AML-193 (cell line): ENCODE measurements at regions not wholly inside any gene's neighbourhood (a gene's known extent, or its start where the extent isn't known, plus 50 kb on each side); places are given as distances from the start of the nearest gene placed in this dataset.

Experiments used
- DNase-seq, 2 experiments: peaks; one replicate each; lab custom pipeline; 2025; lab: John Stamatoyannopoulos, UW

DNA sequence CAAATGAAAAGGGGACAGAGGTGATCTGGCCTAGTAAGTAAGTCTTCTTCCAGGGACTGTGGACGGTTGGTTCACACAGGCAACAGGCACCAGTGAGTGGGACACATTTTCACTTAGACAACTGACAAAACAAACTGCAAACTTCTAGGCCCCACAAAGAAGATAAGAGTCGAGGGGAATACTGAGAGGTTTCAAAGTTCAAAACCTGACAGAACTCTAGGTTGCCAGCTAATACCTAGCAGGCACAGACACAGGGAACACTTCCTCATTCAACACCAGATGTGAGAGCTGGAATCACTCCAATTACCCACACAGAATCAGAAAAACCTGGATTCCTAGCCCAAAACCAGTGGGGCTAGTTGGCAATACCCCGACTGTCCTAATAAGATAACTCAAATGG is 621.7 kb downstream of the ZPLD1 start:
- DNase-seq, result no peak

DNA sequence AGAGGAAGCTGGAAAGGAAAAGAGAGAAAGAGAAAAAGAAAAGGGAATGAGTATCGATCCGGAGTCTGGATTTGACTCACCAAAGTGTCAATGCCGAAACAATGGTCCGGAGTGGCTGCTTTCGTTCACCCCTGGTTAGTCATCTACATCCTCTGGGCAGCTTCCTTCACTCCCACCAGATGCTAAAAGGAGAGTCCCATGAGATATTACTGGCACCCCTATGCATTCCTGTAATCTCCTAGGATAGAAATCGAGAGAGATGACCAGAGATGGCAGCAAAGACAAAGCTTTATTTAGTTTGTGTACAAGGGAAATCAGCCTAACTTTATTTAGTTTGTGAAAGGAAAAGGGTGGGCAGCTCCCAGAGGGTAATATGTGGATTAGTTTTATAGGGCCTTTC is 622.2 kb downstream of the ZPLD1 start:
- no peak for DNase-seq

DNA sequence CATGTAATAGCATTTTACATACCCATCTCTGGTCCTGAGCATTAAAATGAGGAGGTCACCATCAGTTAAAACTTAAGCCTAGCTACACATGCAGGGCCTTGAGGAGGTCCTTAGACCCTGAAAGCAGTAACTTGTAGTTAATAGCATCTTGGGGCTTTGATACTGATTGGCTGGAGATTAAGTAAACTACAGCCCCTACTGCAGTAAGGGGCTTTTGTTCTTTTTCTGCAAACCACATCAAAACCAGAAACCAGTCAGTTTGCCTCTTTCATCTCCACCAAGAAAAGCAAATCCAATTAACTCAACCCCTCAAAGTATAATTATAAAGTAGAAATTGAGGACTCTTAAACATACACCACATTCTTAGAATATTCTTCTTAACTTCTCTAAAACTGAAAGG is 622.7 kb downstream of the ZPLD1 start:
- no peak for DNase-seq

DNA sequence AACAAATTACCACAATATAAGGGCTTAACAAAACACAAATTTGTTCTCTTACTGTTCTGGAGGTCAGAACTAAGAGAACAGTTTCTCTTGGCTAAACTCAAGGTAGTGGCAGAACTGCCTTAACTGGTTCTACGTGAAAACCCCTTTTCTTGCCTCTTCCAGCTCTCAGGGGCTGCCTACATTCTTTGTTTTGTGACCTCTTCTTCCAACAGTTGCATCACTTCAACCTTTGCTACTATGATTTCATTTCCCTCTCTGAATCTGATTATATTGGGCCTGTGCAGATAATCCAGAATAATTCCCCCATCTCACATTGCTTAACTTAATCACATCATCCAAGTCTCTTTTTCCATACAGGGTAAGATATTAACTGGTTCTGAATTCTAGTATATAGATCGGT is 624.6 kb downstream of the ZPLD1 start:
- no peak for DNase-seq

DNA sequence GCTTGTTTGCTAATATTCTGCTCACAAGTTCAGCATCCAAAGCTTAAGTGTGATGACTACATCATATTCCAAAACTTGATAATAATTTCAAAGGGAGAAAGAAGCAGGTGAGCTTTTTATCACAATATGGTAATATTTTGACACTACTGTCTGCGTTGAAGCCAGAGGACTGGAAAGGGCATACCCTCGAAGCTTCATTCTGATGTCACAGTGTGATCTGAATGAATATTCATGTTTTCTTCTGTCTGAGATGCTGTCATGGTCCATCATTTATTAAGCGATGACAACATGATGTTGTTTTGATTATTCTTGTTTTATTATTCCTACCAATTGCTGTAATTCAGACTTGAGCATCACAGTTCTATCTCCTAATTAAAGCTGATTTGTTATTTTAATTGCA is 625.4 kb downstream of the ZPLD1 start:
- DNase-seq, result no peak

DNA sequence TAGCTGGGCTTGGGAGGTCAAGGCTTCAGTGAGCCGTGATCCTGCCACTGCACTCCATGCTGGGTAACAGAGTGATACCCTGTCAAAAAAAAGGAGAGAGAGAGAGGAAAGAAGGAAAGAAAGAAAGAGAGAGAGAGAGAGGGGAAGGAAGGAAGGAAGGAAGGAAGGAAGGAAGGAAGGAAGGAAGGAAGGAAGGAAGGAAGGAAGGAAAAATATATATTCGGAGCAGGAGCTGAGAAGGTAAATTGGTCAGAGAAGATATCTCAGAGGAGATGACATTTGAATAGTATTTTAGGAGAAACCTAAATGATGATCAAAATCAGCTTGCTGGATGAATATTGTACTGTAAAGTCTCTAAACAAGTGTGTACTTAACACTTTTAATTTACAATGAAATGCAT is 633.1 kb downstream of the ZPLD1 start:
- no peak for DNase-seq

DNA sequence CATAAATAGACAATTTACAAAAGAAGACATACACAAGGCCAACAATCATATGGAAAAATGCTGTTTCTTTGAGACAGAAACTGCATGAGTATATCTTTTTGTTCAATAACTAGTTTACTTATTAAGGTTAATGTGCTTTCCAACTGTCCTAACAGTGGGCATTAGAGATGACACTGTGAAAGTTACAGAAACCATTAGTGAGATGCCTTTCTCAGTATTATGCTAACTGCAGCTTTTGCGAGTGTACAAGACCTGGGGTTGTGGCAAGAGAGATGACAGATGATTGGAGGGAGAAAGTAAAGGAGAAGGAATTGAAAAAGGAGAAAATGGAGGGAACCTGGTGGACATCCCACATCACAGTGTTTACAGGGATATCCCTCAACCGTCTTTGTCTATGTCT is 640.5 kb downstream of the ZPLD1 start:
- no peak for DNase-seq

DNA sequence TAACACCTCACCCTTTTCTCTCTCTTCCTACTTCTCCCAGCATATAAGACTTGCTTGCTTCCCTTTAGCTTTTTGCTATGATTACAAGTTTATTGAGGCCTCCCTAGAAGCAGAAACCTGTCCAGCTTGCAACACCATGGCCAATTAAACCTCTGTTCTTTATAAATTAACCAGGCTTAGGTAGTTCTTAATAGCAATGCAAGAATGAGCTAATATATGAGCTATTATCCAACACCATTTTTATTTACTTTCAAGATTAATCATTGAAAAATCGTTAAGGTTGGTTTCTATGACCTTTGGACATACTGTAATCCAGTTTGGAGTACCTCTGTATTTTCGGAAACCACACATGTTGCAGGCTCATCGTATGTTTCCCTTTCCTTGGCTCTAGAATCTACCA is 643.1 kb downstream of the ZPLD1 start:
- DNase-seq, result no peak

DNA sequence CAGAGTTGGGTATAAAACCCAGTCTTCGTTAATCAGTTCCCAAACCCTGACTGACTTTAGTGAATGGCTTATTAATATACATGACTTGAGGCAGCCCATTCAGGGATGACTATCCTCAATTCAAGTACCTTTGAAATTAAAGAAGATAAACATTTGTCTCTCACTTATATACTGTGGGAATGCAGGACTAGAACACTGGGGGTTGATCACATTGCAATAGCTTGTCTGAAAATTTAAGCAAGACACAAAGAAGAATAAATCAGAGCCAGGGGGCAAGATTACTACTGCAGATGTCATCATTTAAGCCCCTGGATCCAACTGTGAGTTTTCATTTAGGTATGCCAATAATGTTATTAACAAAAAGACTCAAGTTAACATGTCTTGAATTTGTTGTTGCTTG is 647.7 kb downstream of the ZPLD1 start:
- no peak for DNase-seq

DNA sequence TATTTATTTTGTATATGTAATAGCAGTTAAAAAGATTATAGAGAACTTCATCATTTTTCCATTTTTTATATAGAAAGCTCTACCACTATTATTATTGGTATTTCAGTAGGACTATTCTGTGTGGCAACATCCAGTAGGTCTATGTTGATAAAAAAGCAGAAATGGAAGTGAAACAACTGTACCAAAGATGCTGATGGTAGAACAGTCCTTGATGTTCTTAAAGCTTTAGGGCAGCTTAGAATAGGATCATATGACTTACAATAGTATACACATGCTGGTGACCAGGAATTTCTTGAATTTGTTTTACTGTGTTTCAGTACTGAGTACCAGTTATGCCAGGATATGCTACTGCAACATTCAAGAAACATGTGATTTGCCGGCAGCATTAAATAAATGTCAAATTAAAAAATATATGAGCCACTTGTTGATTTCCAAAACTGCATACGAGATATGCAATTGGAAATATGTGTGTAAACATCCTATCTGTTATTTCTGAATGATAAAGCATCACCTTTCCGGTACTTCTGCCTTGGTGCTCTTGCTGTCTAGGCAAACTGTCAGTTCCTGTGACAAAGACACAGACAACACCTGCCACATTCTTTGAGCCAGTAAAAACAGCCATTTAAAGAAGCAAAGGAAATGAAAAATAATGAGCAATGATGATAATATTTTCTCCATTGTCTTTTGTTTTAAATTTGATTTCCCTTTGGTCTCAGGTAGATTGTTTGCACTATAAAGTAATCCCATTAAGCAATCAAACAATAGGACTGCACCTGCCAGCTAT is 649.2 kb downstream of the ZPLD1 start:
- no peak for DNase-seq

DNA sequence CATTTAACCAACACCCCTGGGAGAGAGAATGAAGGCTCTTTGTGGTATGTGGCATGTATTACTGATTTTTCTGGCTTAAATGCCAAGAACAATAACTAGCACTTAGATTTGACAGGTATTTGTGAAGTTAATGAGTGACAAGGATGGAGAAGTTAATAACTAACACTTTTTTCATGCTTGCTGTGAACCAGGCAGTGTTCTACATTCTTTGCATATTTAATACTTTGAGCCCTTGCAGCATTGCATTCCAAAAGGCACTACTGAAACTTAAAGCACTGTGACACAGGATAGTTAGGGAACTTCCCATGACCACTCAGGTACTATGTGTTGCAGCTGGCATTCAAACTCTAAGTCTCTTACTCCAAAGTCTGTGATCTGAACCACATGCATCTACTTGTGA is 650.6 kb downstream of the ZPLD1 start:
- DNase-seq, result no peak

DNA sequence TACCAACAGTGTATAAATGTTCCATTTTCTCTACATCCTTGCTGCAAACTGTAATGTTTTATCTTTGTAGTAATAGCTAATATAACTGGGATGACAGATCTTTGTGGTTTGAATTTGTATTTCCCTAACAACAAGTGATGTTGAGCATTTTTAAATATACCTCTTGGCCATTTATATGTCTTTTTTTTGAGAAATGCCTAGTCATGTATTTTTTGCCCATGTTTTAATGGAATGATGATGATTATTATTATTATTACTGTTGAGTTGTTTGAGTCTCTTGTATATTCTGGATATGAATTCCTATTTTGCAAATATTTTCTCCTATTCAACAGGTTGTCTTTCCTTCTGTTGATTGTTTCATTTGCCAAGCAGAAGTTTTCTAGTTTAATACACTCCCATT is 654.9 kb downstream of the ZPLD1 start:
- DNase-seq, result no peak

DNA sequence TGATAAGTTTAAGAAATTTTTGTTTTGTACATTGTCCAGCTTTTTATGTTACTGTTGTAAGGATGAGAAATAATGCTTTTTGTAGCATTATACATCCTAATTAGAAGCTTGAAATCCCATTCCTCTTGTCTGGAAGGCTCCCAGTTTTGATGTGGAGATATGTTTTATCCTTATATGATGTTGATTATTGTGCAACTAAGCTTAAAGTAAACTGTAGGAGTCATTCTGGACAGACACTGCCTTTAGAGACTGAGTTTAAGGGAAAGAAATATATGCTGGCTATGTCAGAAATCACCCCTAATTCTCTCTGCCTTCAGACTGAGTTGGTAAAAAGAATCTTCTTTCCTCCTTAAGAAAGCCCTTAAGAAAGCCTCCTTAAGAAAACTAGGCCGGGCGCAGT is 670.4 kb downstream of the ZPLD1 start:
- DNase-seq, result no peak

DNA sequence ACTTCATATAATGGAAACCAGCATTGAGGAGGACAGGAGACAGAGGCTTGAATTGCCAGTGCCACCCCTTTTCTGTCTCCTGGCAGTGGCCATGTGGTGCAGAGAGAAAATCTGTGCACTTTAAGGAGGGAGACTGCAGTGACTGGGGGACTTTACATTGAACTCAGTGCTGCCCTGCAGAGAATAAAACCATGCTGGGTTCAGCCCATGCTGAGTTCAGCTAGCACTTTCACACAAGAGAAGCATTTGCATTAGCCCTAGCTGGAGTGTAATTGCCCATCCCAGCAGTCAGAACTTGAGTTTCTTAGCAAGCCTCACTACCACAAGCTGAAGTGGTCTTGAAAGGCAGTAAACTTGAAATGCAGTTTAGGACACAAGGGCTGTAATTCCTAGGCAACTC is 677.5 kb downstream of the ZPLD1 start:
- no peak for DNase-seq

DNA sequence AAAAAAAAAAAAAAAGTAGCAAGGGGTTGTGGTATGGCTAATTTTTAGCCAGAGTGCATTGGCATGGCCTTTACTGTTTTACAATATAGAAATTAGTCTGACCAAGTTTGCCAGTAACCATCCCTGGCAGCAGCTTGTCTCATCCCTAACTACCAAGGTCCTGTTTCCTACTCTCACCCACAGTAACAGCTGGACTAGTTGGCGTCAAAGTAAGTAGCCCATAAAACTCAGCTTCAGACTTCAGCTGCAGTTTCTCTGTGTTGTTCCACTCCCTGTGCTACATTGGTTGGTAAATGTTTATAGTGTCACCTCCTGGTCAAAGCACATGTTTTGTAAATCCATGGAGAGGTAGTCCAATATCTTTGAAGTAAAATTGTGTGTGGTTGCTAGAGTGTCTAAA is 691.3 kb downstream of the ZPLD1 start:
- no peak for DNase-seq

DNA sequence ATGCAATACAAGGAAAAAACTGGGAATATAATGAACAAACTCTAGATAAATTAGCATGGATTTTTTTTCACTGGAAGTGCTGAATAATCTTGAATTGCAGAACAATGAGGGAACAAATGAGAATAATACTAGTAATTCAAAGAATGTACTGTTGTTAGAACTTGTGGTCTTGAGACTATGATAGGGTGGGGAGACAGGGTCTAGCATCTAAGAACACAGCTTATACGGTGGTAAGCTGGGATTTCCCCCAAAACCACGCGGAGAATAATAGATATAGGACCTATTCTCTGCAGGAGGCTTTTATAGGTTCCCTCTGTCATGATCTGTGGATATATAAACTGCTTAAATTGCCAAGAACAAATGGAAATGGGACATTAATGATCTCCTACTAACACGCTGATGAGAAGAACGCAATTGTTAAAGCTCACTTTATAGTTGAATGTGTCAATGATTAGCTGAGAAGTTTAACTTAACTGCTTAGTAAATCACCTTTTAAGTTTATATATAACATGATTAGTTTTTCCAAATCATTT is 692.3 kb downstream of the ZPLD1 start:
- DNase-seq, result no peak

DNA sequence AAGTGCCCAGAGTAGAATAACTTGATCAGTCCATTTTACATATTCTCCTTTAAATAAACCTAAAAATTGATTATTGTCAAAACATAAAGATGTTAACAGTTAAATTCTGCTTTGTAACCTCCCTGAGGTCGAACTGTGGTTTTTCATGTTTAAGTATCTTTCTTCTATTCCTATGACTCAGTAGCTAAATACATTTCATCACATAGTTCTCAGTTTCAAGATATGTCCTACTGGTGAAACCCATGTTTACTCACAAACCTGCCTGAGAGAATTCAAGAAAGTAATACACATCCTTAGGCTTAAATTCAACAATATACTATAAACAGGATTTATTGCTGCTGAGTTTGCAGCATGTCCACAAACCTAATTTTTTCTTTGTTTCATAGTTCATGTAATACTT is 692.9 kb downstream of the ZPLD1 start:
- DNase-seq, result no peak

DNA sequence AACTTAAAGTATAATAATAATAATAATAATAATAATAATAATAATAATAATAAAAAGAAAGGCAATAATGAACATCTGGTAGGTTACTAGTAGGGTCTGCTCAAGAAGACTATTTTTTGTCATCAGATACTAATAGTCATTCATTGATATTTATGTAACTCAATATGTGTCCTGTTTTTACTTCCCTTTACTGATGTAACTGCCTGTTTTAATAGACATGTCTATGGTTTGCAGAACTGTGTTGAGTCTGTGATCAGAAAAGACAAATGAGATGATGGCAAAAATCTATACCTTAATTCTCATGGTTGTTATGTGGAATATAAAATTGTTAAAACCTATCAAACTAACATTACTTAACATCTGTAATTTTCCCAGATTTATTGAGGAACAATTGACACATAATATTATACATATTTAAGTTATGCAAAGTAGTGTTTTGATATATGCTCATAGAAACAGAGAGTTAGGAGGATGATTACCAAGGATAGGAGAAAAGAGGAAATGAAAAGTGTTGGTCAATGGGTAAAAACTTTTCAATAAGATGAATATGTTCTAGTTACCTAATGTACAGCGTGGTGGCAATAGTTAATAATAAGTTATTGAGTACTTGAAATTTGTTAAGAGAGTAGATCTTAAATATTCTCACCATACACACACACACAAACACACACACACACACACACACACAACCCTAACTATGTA is 699.4 kb downstream of the ZPLD1 start:
- no peak for DNase-seq

DNA sequence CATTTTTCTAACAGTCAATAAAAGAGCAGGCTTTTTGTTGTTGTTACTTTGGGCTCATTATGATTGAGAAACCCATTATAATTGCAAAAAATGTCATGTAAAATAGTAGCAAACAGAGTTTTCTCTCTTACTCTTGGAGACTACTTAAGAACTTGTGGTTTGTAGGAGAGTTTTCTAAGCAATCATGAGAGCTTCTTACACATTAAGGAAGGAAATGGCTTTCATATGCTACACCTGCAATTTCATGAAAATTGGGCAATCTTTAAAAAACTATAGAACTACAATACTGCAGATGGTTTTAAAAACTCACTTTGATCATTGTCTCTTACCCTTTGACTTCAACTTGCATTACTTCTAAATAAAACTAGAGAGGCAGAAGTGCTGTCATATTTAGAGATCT is 701.8 kb downstream of the ZPLD1 start:
- peak; percentile 22 to 25 for DNase-seq

DNA sequence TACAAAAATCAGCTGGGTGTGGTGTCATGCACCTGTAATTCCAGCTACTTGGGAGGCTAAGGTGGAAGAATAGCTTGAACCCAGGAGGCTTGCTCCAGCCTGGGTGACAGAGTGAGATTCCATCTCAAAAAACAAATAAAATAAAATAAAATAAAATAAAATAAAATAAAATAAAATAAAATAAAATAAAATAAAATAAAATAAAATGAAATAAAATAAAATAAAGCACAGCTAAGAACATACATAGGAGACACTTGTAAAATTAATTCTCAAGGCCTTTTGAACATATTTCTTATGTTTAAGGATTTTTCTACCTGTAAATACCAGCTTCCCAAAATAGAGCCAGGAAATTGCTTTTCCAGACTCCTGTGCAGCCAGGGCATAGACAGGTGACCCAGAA is 703.0 kb downstream of the ZPLD1 start:
- no peak for DNase-seq

DNA sequence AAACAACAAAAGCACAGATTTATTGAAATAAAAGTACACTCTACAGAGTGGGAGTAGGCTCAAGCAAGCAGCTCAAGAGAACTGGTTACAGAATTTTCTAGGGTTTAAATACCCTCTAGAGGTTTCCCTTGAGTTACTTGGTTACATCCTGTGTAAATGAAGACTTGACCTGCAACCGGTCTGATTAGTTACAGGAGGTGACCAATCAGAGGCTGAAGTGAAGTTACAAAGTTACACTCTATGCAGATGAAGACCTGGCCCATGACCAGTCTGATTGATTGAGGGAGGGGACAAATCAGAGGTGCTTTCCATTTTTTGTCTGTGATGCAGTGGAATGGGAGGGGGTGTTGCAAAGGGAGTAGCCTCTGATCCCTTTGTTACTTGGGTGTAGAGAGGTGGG is 723.4 kb downstream of the ZPLD1 start:
- no peak for DNase-seq

DNA sequence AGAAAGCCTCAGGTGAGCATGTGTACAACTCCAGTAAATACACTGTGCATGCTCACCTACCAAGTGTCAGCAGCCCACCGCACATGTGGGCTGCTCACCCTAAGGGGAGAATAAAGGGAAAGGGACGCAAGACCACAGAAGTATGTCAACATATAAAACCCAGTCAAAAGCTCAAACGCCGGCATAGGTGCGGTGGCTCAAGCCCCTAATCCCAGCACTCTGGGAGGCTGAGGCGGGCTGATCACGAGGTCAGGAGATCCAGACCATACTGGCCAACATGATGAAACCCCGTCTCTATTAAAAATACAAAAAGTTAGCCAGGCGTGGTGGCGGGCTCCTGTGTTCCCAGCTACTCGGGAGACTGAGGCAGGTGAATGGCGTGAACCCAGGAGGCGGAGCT is 732.1 kb downstream of the ZPLD1 start:
- no peak for DNase-seq

DNA sequence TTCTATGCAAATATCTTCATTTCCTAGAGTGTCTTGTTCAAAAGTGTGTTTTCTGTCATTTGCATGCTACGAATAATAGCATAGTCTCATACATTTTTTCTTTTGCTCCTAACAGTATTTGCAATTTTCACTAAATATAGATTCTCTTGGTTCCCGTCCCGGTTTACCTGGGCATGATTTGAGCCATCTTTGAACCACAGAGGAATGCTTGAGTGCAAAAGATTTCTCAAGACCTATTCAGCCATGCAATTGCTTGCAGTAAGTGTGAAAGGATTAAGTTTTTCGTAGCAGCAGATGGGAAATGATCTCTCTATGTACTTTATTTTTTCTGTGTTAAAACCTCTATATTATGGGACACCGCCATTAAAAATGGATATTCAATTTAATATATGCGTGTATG is 733.0 kb downstream of the ZPLD1 start:
- no peak for DNase-seq

DNA sequence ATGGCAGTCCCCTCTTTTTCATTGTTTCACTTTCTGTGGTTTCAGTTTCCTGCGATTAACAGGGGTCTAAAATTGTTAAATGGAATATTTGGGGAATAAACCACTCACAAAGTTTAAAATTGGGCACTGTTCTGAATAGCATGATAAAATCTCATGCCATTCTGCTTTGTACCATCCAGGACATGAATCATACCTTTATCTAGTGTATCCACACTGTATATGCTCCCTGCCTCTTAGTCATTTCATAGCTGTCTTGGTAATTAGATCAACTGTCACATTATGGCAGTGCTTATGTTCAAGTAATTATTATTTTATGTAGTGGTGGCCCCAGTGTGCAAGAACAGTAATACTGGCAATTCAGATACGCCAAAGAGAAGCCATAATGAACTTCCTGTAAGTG is 734.5 kb downstream of the ZPLD1 start:
- DNase-seq, result no peak
